ENCODE measurements at regions not wholly inside any gene's neighbourhood (a gene's known extent, or its start where the extent isn't known, plus 50 kb on each side); places are given as distances from the start of the nearest gene placed in this dataset.

GRCh38 chrX:120773801-120774200, 101.9 kb downstream of the CT47B1 start:
- H3K4me1 Mint-ChIP-seq (ENCODE audit: low read depth): peaks cover 5% of the 10 kb centered on the region
- H3K9me3 Mint-ChIP-seq: peaks cover 3% of the 10 kb centered on the region
- no peak overlapping the region for H3K27ac Mint-ChIP-seq
- intact Hi-C loops (cut with micrococcal nuclease): no loop called here
- H3K4me3 Mint-ChIP-seq (ENCODE audit: low read depth): no peak overlapping the region
- peaks cover 3% of the 10 kb centered on the region for H3K36me3 Mint-ChIP-seq (ENCODE audit: low read depth)
- H3K27me3 Mint-ChIP-seq (ENCODE audit: low read depth): no peaks in the 10 kb centered on the region
- no peak for DNase-seq (ENCODE audit: low spot score)

DNA sequence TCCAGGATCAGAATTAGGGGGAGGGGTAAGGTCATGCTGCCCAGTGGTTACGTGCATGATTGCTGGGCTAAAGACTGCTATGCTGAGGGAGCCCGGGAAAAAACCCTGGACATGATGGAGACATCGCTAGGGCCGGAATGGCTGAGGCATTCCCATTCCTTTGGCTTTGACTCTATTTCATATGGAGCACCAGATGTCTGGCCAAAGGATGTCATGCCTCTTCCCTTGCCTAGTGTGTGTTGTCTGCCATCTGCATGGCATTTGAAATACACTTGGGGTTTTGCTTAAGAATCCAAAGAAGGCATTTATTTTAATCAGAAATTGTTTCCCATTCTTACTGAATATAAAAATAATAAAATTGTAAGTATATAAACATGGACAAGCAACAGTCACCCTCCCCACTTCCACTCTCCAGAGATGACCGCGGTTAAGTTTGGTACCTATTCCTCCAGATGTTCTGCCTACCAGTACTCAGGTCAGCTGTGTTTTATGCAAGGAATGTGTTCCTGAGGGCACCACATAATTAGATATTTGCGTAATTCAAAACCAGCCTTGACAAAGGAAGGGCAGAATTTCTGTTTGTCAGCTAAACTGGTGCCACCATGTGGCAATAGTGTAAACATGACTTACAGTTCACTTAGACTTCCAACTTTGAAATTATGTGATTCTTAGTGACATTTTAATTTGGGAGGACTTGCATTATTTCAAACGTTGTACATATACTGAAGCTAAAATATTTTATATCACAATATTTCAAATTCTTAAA, 105.9 kb downstream of the CT47B1 start:
- Mint-ChIP-seq H3K9me3 (no peaks in the 10 kb centered on the region), H3K4me1 (ENCODE audit: low read depth) (peaks cover 5% of the 10 kb centered on the region), H3K27ac (no peak overlapping the region), H3K36me3 (ENCODE audit: low read depth) (no peaks in the 10 kb centered on the region), H3K27me3 (ENCODE audit: low read depth) (no peaks in the 10 kb centered on the region), H3K4me3 (ENCODE audit: low read depth) (no peak overlapping the region)
- no peak for DNase-seq (ENCODE audit: low spot score)
- intact Hi-C loops (cut with micrococcal nuclease): loop anchor here (1.0 kb wide), 2 partner anchors 255 to 271 kb away; no protein-coding TSS in a partner anchor

DNA sequence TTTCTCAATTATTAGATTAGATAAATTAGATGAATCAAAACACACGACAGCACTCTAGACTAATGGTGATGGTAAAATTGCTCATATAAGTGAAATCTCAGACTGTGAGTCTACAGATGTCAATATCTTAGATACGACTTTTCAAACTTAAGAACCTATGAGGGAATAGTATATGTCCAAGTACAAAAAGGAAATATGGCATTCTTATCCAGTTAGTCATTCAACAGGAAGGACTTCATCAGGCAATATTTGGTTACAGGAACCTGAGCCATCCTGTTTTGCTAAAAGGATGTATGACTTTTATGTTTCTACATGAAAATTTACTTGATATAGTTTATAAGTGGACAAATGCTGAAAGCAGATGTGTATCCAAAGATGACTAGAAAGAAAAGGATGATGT, 107.0 kb downstream of the CT47B1 start:
- Mint-ChIP-seq H3K4me3 (ENCODE audit: low read depth) (no peak overlapping the region), H3K27me3 (ENCODE audit: low read depth) (no peaks in the 10 kb centered on the region), H3K4me1 (ENCODE audit: low read depth) (peaks cover 3% of the 10 kb centered on the region), H3K9me3 (no peaks in the 10 kb centered on the region), H3K36me3 (ENCODE audit: low read depth) (no peaks in the 10 kb centered on the region), H3K27ac (no peak overlapping the region)
- no peak for DNase-seq (ENCODE audit: low spot score)
- intact Hi-C loops (cut with micrococcal nuclease): no loop called here

- no peak for DNase-seq (ENCODE audit: low spot score)
- H3K27me3 Mint-ChIP-seq (ENCODE audit: low read depth): no peaks in the 10 kb centered on the region
- peaks cover 2% of the 10 kb centered on the region for H3K4me1 Mint-ChIP-seq (ENCODE audit: low read depth)
- H3K36me3 Mint-ChIP-seq (ENCODE audit: low read depth): no peaks in the 10 kb centered on the region
- H3K27ac Mint-ChIP-seq: no peak overlapping the region
- intact Hi-C loops (cut with micrococcal nuclease): no loop called here
- no peaks in the 10 kb centered on the region for H3K9me3 Mint-ChIP-seq
- no peak overlapping the region for H3K4me3 Mint-ChIP-seq (ENCODE audit: low read depth)
Observed at GRCh38 chrX:120768254-120768653, 107.4 kb downstream of the CT47B1 start.

GRCh38 chrX:120763269-120763668, 112.4 kb downstream of the CT47B1 start:
- intact Hi-C loops (cut with micrococcal nuclease): no loop called here
- no peak for DNase-seq (ENCODE audit: low spot score)
- Mint-ChIP-seq H3K9me3 (no peaks in the 10 kb centered on the region), H3K4me3 (ENCODE audit: low read depth) (no peak overlapping the region), H3K4me1 (ENCODE audit: low read depth) (no peaks in the 10 kb centered on the region), H3K36me3 (ENCODE audit: low read depth) (no peaks in the 10 kb centered on the region), H3K27me3 (ENCODE audit: low read depth) (no peaks in the 10 kb centered on the region), H3K27ac (no peak overlapping the region)

GRCh38 chrX:120761810-120762209, 113.9 kb downstream of the CT47B1 start:
- Mint-ChIP-seq H3K4me3 (ENCODE audit: low read depth) (no peak overlapping the region), H3K36me3 (ENCODE audit: low read depth) (no peaks in the 10 kb centered on the region), H3K27ac (no peak overlapping the region), H3K27me3 (ENCODE audit: low read depth) (no peaks in the 10 kb centered on the region), H3K4me1 (ENCODE audit: low read depth) (no peaks in the 10 kb centered on the region), H3K9me3 (no peaks in the 10 kb centered on the region)
- intact Hi-C loops (cut with micrococcal nuclease): no loop called here
- DNase-seq (ENCODE audit: low spot score): no peak

DNA sequence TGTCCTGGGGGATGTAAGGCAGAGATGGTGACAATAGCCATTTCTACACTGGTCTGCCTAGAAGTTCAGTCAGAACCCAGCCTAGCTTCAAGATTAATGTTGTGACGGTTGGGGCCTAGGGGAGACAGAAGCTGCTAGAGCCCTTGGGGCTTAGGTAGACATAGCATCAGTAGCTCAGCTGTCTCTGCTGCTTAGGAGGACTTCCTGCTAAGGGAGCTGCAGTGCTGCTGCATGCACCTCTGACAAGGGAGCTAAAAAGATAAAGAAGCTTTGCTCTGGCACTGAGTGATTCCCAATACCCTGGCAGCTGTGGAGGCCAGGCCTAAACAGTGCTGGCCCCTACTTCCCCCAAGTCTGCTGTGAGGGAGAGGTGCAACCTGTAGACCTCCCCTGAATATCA, 116.0 kb downstream of the CT47B1 start:
- Mint-ChIP-seq H3K4me3 (ENCODE audit: low read depth) (no peak overlapping the region), H3K27me3 (ENCODE audit: low read depth) (no peaks in the 10 kb centered on the region), H3K4me1 (ENCODE audit: low read depth) (peaks cover 7% of the 10 kb centered on the region), H3K36me3 (ENCODE audit: low read depth) (no peaks in the 10 kb centered on the region), H3K9me3 (no peaks in the 10 kb centered on the region), H3K27ac (no peak overlapping the region)
- no peak for DNase-seq (ENCODE audit: low spot score)
- intact Hi-C loops (cut with micrococcal nuclease): no loop called here

- peaks cover 30% of the 10 kb centered on the region for H3K4me1 Mint-ChIP-seq (ENCODE audit: low read depth)
- H3K27me3 Mint-ChIP-seq (ENCODE audit: low read depth): no peaks in the 10 kb centered on the region
- H3K9me3 Mint-ChIP-seq: no peaks in the 10 kb centered on the region
- H3K36me3 Mint-ChIP-seq (ENCODE audit: low read depth): no peaks in the 10 kb centered on the region
- intact Hi-C loops (cut with micrococcal nuclease): no loop called here
- no peak for DNase-seq (ENCODE audit: low spot score)
- no peak overlapping the region for H3K27ac Mint-ChIP-seq
- H3K4me3 Mint-ChIP-seq (ENCODE audit: low read depth): no peak overlapping the region
Observed at GRCh38 chrX:120755066-120755846, 120.4 kb downstream of the CT47B1 start.

- Mint-ChIP-seq H3K36me3 (ENCODE audit: low read depth) (no peaks in the 10 kb centered on the region), H3K4me3 (ENCODE audit: low read depth) (no peak overlapping the region), H3K27ac (peak overlapping the region; percentile 8), H3K27me3 (ENCODE audit: low read depth) (no peaks in the 10 kb centered on the region), H3K9me3 (no peaks in the 10 kb centered on the region), H3K4me1 (ENCODE audit: low read depth) (peaks cover 34% of the 10 kb centered on the region)
- DNase-seq (ENCODE audit: low spot score): no peak
- intact Hi-C loops (cut with micrococcal nuclease): no loop called here
Observed at GRCh38 chrX:120753413-120754251, 122.0 kb downstream of the CT47B1 start.

GRCh38 chrX:120752431-120753082, 122.7 kb upstream of the C1GALT1C1 start:
- no peaks in the 10 kb centered on the region for H3K9me3 Mint-ChIP-seq
- H3K4me1 Mint-ChIP-seq (ENCODE audit: low read depth): peaks cover 34% of the 10 kb centered on the region
- H3K4me3 Mint-ChIP-seq (ENCODE audit: low read depth): no peak overlapping the region
- DNase-seq (ENCODE audit: low spot score): no peak
- H3K36me3 Mint-ChIP-seq (ENCODE audit: low read depth): no peaks in the 10 kb centered on the region
- H3K27me3 Mint-ChIP-seq (ENCODE audit: low read depth): no peaks in the 10 kb centered on the region
- intact Hi-C loops (cut with micrococcal nuclease): no loop called here
- peak overlapping the region; percentile 17 for H3K27ac Mint-ChIP-seq

- H3K27ac Mint-ChIP-seq: no peak overlapping the region
- intact Hi-C loops (cut with micrococcal nuclease): no loop called here
- no peaks in the 10 kb centered on the region for H3K9me3 Mint-ChIP-seq
- H3K27me3 Mint-ChIP-seq (ENCODE audit: low read depth): no peaks in the 10 kb centered on the region
- peaks cover 34% of the 10 kb centered on the region for H3K4me1 Mint-ChIP-seq (ENCODE audit: low read depth)
- no peaks in the 10 kb centered on the region for H3K36me3 Mint-ChIP-seq (ENCODE audit: low read depth)
- no peak for DNase-seq (ENCODE audit: low spot score)
- no peak overlapping the region for H3K4me3 Mint-ChIP-seq (ENCODE audit: low read depth)
Observed at GRCh38 chrX:120751683-120752082, 121.8 kb upstream of the C1GALT1C1 start.

DNA sequence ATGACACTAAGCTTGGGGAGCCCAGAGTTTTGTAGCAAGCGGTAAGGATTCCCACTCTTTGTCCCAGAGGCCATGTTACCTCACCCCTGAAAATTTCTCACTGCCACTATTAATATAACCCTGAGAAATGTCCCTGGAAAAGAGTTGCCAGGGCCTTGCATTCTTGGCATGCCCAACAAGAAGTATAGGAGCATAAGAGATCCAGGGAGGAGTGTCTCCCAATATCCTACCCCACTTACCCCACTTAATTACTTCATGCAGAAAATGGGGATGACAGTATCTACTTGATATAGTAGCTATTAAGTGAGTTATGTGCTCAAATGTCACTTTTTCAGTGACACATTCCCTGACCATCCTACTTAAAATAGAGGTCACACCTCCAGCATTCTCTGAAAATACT, 120.5 kb upstream of the C1GALT1C1 start:
- no peaks in the 10 kb centered on the region for H3K36me3 Mint-ChIP-seq (ENCODE audit: low read depth)
- H3K27me3 Mint-ChIP-seq (ENCODE audit: low read depth): no peaks in the 10 kb centered on the region
- intact Hi-C loops (cut with micrococcal nuclease): no loop called here
- no peak overlapping the region for H3K4me3 Mint-ChIP-seq (ENCODE audit: low read depth)
- DNase-seq (ENCODE audit: low spot score): no peak
- peaks cover 3% of the 10 kb centered on the region for H3K9me3 Mint-ChIP-seq
- H3K27ac Mint-ChIP-seq: no peak overlapping the region
- H3K4me1 Mint-ChIP-seq (ENCODE audit: low read depth): peaks cover 34% of the 10 kb centered on the region
